VCaP (cell line): ENCODE measurements at regions not wholly inside any gene's neighbourhood (a gene's known extent, or its start where the extent isn't known, plus 50 kb on each side); places are given as distances from the start of the nearest gene placed in this dataset.

ENCODE experiments used
- H3K27ac ChIP-seq: fragments of 450-650 bp; 2 replicates; pipeline ENCODE4 v1.5.1; 2017
- CTCF ChIP-seq: fragments of 450-650 bp; conservative IDR thresholded peaks from 2 replicates; pipeline ENCODE4 v1.5.1; 2017; ENCODE audit warnings: mild to moderate bottlenecking, moderate library complexity

- no peak for TF ChIP-seq CTCF
These were observed 301.5 kb upstream of the MGAT5 start for GRCh38 chr2:133952420-133952819.

GRCh38 chr2:133952896-133953295 is 301.0 kb upstream of the MGAT5 start:
- H3K27ac ChIP-seq = no peak overlapping the region
- TF ChIP-seq CTCF = no peak

More at GRCh38 chr2:133952420-133952819, 301.5 kb upstream of the MGAT5 start:
- no peak overlapping the region for H3K27ac ChIP-seq

- no peak for TF ChIP-seq CTCF
- no peak overlapping the region for H3K27ac ChIP-seq
These were observed 300.3 kb upstream of the MGAT5 start for GRCh38 chr2:133953524-133953923.

GRCh38 chr2:133954636-133955035 is 299.2 kb upstream of the MGAT5 start:
- no peak overlapping the region for H3K27ac ChIP-seq
- TF ChIP-seq CTCF = no peak

GRCh38 chr2:133955169-133955568 is 298.7 kb upstream of the MGAT5 start:
- TF ChIP-seq CTCF = no peak
- H3K27ac ChIP-seq = no peak overlapping the region

GRCh38 chr2:133956434-133956935 is 297.4 kb upstream of the MGAT5 start:
- TF ChIP-seq CTCF = no peak
- H3K27ac ChIP-seq = no peak overlapping the region

GRCh38 chr2:133957724-133958480 is 296.0 kb upstream of the MGAT5 start:
- TF ChIP-seq CTCF = no peak

More at GRCh38 chr2:133957724-133958480, 296.0 kb upstream of the MGAT5 start:
- H3K27ac ChIP-seq = no peak overlapping the region
